PC-3 (cell line): ENCODE measurements at regions not wholly inside any gene's neighbourhood (a gene's known extent, or its start where the extent isn't known, plus 50 kb on each side); places are given as distances from the start of the nearest gene placed in this dataset.

Experiments
- CTCF ChIP-seq: fragments of 300-600 bp; sonication (generic); conservative IDR thresholded peaks from 2 replicates; pipeline ENCODE4 v1.5.1; 2017; ENCODE audit warnings: antibody characterized with exemption, low read depth, mild to moderate bottlenecking, low read length
- EZH2 ChIP-seq: fragments of 300-600 bp; sonication (generic); IDR thresholded peaks from one replicate; pipeline ENCODE4 v1.6.1; 2017; ENCODE audit warnings: antibody characterized with exemption, mild to moderate bottlenecking, low read length; ENCODE audit not compliant: unreplicated experiment
- EZH2phosphoT487 ChIP-seq: fragments of 300-600 bp; sonication (generic); IDR thresholded peaks from 2 replicates; pipeline ENCODE4 v1.6.1; 2018; ENCODE audit warnings: mild to moderate bottlenecking, antibody characterized with exemption, low read length, borderline replicate concordance

- TF ChIP-seq CTCF, result no peak
- no peak for TF ChIP-seq EZH2
- no peak for TF ChIP-seq EZH2phosphoT487
These were observed 319.0 kb downstream of the BCL11A start for GRCh38 chr2:60234274-60234986.
